ENCODE measurements at regions not wholly inside any gene's neighbourhood (a gene's known extent, or its start where the extent isn't known, plus 50 kb on each side); places are given as distances from the start of the nearest gene placed in this dataset.

GRCh38 chr5:74320526-74320925 is 320.0 kb downstream of the ENC1 start:
- TF ChIP-seq CTCF (IDR thresholded peaks at IDR 0.05) = no peak

- no peak for TF ChIP-seq CTCF (IDR thresholded peaks at IDR 0.05)
These were observed 321.5 kb downstream of the ENC1 start for GRCh38 chr5:74319076-74319475.

- TF ChIP-seq CTCF (IDR thresholded peaks at IDR 0.05) = no peak
These were observed 324.4 kb downstream of the ENC1 start for GRCh38 chr5:74316064-74316603.

- no peak for TF ChIP-seq CTCF (IDR thresholded peaks at IDR 0.05)
These were observed 325.6 kb downstream of the ENC1 start for GRCh38 chr5:74314906-74315305.

GRCh38 chr5:74313896-74314295 is 326.6 kb downstream of the ENC1 start:
- no peak for TF ChIP-seq CTCF (IDR thresholded peaks at IDR 0.05)

- no peak for TF ChIP-seq CTCF (IDR thresholded peaks at IDR 0.05)
These were observed 327.8 kb downstream of the ENC1 start for GRCh38 chr5:74312746-74313145.

- no peak for TF ChIP-seq CTCF (IDR thresholded peaks at IDR 0.05)
These were observed 328.6 kb downstream of the ENC1 start for GRCh38 chr5:74311961-74312360.

Measured in LNCAP (cell line).